KMS-11 (cell line): ENCODE measurements at regions not wholly inside any gene's neighbourhood (a gene's known extent, or its start where the extent isn't known, plus 50 kb on each side); places are given as distances from the start of the nearest gene placed in this dataset.

Source experiments
- H2AFZ ChIP-seq: fragments of 200-600 bp; sonication (generic); 2 replicates; pipeline ENCODE4 v1.6.1; 2016; ENCODE audit warnings: antibody characterized with exemption, mixed run types, low read depth
- H3K27ac ChIP-seq: fragments of 200-600 bp; sonication (generic); 2 replicates; pipeline ENCODE4 v1.6.1; 2016; ENCODE audit warnings: mild to moderate bottlenecking, mixed run types
- H3K27me3 ChIP-seq: fragments of 200-600 bp; sonication (generic); 2 replicates; pipeline ENCODE4 v1.6.1; 2017; ENCODE audit warnings: mild to moderate bottlenecking, low read depth, mixed run types, moderate library complexity; ENCODE audit not compliant: insufficient read depth
- H3K36me3 ChIP-seq: fragments of 200-600 bp; sonication (generic); 2 replicates; pipeline ENCODE4 v1.6.1; 2017; ENCODE audit warnings: mild to moderate bottlenecking, mixed run types; ENCODE audit not compliant: insufficient read depth
- H3K4me1 ChIP-seq: fragments of 200-600 bp; sonication (generic); 2 replicates; pipeline ENCODE4 v1.6.1; 2016; ENCODE audit warnings: mild to moderate bottlenecking, low read depth, mixed run types; ENCODE audit not compliant: poor library complexity, severe bottlenecking
- H3K4me2 ChIP-seq: fragments of 200-600 bp; sonication (generic); 2 replicates; pipeline ENCODE4 v1.7.0; 2016; ENCODE audit warnings: mild to moderate bottlenecking, mixed run types
- H3K4me3 ChIP-seq: fragments of 200-600 bp; sonication (generic); IDR thresholded peaks from 2 replicates; pipeline ENCODE4 v1.6.1; 2017; ENCODE audit warnings: low read depth, low read length, mixed read lengths; ENCODE audit not compliant: insufficient read depth
- H3K79me2 ChIP-seq: fragments of 200-600 bp; sonication (generic); 2 replicates; pipeline ENCODE4 v1.6.1; 2016; ENCODE audit warnings: low read depth, mixed run types; ENCODE audit not compliant: insufficient read depth
- H3K9ac ChIP-seq: fragments of 200-600 bp; sonication (generic); 2 replicates; pipeline ENCODE4 v1.6.1; 2016; ENCODE audit warnings: mild to moderate bottlenecking, mixed run types
- H4K20me1 ChIP-seq: fragments of 200-600 bp; sonication (generic); 2 replicates; pipeline ENCODE4 v1.6.1; 2016; ENCODE audit warnings: mild to moderate bottlenecking, mixed run types; ENCODE audit not compliant: insufficient read depth
- CTCF ChIP-seq: fragments of 200-600 bp; sonication (generic); conservative IDR thresholded peaks from 2 replicates; pipeline ENCODE4 v1.6.1; 2017; ENCODE audit warnings: low read depth, mild to moderate bottlenecking, antibody characterized with exemption, low read length, moderate library complexity, mixed read lengths

GRCh38 chr6:128827675-128828464 lies 55.1 kb upstream of the LAMA2 start:
- H4K20me1 ChIP-seq: no peaks in the 10 kb centered on the region
- H3K79me2 ChIP-seq: no peaks in the 10 kb centered on the region
- H3K9ac ChIP-seq: no peak overlapping the region
- no peak for TF ChIP-seq CTCF
- no peaks in the 10 kb centered on the region for H3K4me1 ChIP-seq
- H3K4me3 ChIP-seq: no peak overlapping the region
- no peak overlapping the region for H3K27ac ChIP-seq
- H3K4me2 ChIP-seq: no peak overlapping the region
- H3K36me3 ChIP-seq: no peaks in the 10 kb centered on the region
- no peaks in the 10 kb centered on the region for H3K27me3 ChIP-seq
- no peak overlapping the region for H2AFZ ChIP-seq

- Histone ChIP-seq H3K4me2 (no peak overlapping the region), H3K9ac (no peak overlapping the region), H3K4me1 (no peaks in the 10 kb centered on the region), H3K27ac (no peak overlapping the region), H4K20me1 (no peaks in the 10 kb centered on the region), H2AFZ (no peak overlapping the region), H3K4me3 (no peak overlapping the region), H3K79me2 (no peaks in the 10 kb centered on the region), H3K27me3 (no peaks in the 10 kb centered on the region), H3K36me3 (no peaks in the 10 kb centered on the region)
- no peak for TF ChIP-seq CTCF
Measured at GRCh38 chr6:128826606-128827005, 56.3 kb upstream of the LAMA2 start.

GRCh38 chr6:128822271-128822670 lies 60.7 kb upstream of the LAMA2 start:
- Histone ChIP-seq H3K79me2 (no peaks in the 10 kb centered on the region), H4K20me1 (no peaks in the 10 kb centered on the region), H2AFZ (no peak overlapping the region), H3K36me3 (no peaks in the 10 kb centered on the region), H3K4me2 (no peak overlapping the region), H3K9ac (no peak overlapping the region), H3K27me3 (no peaks in the 10 kb centered on the region), H3K4me1 (no peaks in the 10 kb centered on the region), H3K27ac (no peak overlapping the region), H3K4me3 (no peak overlapping the region)
- no peak for TF ChIP-seq CTCF

- no peaks in the 10 kb centered on the region for H3K36me3 ChIP-seq
Measured at GRCh38 chr6:128821116-128821515, 61.8 kb upstream of the LAMA2 start.

More at GRCh38 chr6:128821116-128821515, 61.8 kb upstream of the LAMA2 start:
- Histone ChIP-seq H3K4me3 (no peak overlapping the region), H3K4me1 (no peaks in the 10 kb centered on the region), H3K79me2 (no peaks in the 10 kb centered on the region), H3K9ac (no peak overlapping the region), H3K4me2 (no peak overlapping the region), H2AFZ (no peak overlapping the region), H3K27ac (no peak overlapping the region), H4K20me1 (no peaks in the 10 kb centered on the region), H3K27me3 (no peaks in the 10 kb centered on the region)
- TF ChIP-seq CTCF: no peak
